Loucy (cell line): ENCODE measurements at regions not wholly inside any gene's neighbourhood (a gene's known extent, or its start where the extent isn't known, plus 50 kb on each side); places are given as distances from the start of the nearest gene placed in this dataset.

ENCODE experiments used
- H2AFZ ChIP-seq: fragments of 200-600 bp; sonication (generic); 2 replicates; pipeline ENCODE4 v1.6.0; 2016; ENCODE audit warnings: antibody characterized with exemption, mild to moderate bottlenecking, low read length, moderate library complexity
- H3F3A ChIP-seq: fragments of 200-600 bp; 2 replicates; pipeline ENCODE4 v1.6.0; 2016; ENCODE audit warnings: antibody characterized with exemption, low read depth, mild to moderate bottlenecking
- H3K27me3 ChIP-seq: fragments of 200-600 bp; sonication (generic); 2 replicates; pipeline ENCODE4 v1.6.1; 2014; ENCODE audit warnings: low read length, mild to moderate bottlenecking; ENCODE audit not compliant: insufficient read depth, poor library complexity, severe bottlenecking
- H3K36me3 ChIP-seq: fragments of 200-600 bp; sonication (generic); 2 replicates; pipeline ENCODE4 v1.6.1; 2016; ENCODE audit warnings: low read length; ENCODE audit not compliant: insufficient read depth
- H3K4me1 ChIP-seq: fragments of 200-600 bp; sonication (generic); 2 replicates; pipeline ENCODE4 v1.5.1; 2014; ENCODE audit warnings: low read length, mild to moderate bottlenecking; ENCODE audit not compliant: insufficient read depth, poor library complexity, severe bottlenecking
- H3K4me2 ChIP-seq: fragments of 200-600 bp; sonication (generic); 2 replicates; pipeline ENCODE4 v1.6.0; 2014; ENCODE audit warnings: antibody characterized with exemption, low read length, low read depth, mild to moderate bottlenecking; ENCODE audit not compliant: poor library complexity, severe bottlenecking
- H3K4me3 ChIP-seq: fragments of 200-600 bp; sonication (generic); 2 replicates; pipeline ENCODE4 v1.5.1; 2014; ENCODE audit warnings: low read length, mild to moderate bottlenecking, mixed read lengths; ENCODE audit not compliant: poor library complexity, severe bottlenecking
- H3K79me2 ChIP-seq: fragments of 200-600 bp; sonication (generic); 2 replicates; pipeline ENCODE4 v1.6.1; 2014; ENCODE audit warnings: low read length; ENCODE audit not compliant: insufficient read depth
- H3K9ac ChIP-seq: fragments of 200-600 bp; sonication (generic); 2 replicates; pipeline ENCODE4 v1.6.0; 2014; ENCODE audit warnings: mild to moderate bottlenecking, low read depth, low read length, moderate library complexity; ENCODE audit not compliant: poor library complexity, severe bottlenecking
- H3K9me2 ChIP-seq: fragments of 200-600 bp; sonication (generic); replicated peaks from 2 replicates; pipeline ENCODE4 v1.6.1; 2016; ENCODE audit warnings: low read depth, low read length, mixed read lengths
- H3K9me3 ChIP-seq: fragments of 200-600 bp; sonication (generic); 2 replicates; pipeline ENCODE4 v1.6.1; 2014; ENCODE audit warnings: mild to moderate bottlenecking, antibody characterized with exemption, low read length, low read depth; ENCODE audit not compliant: insufficient read depth
- H4K20me1 ChIP-seq: fragments of 200-600 bp; sonication (generic); 2 replicates; pipeline ENCODE4 v1.6.0; 2014; ENCODE audit warnings: antibody characterized with exemption, low read length, mild to moderate bottlenecking; ENCODE audit not compliant: insufficient read depth, poor library complexity, severe bottlenecking
- EZH2phosphoT487 ChIP-seq: fragments of 200-600 bp; IDR thresholded peaks from 2 replicates; pipeline ENCODE4 v1.6.1; 2018; ENCODE audit warnings: antibody characterized with exemption, mild to moderate bottlenecking, moderate library complexity, borderline replicate concordance
- TF ChIP-seq, protein P1 (sequence below): fragments of 200-600 bp; sonication (generic); conservative IDR thresholded peaks from 2 replicates; pipeline ENCODE4 v1.5.1; 2014; ENCODE audit warnings: mild to moderate bottlenecking, antibody characterized with exemption, low read length

DNA sequence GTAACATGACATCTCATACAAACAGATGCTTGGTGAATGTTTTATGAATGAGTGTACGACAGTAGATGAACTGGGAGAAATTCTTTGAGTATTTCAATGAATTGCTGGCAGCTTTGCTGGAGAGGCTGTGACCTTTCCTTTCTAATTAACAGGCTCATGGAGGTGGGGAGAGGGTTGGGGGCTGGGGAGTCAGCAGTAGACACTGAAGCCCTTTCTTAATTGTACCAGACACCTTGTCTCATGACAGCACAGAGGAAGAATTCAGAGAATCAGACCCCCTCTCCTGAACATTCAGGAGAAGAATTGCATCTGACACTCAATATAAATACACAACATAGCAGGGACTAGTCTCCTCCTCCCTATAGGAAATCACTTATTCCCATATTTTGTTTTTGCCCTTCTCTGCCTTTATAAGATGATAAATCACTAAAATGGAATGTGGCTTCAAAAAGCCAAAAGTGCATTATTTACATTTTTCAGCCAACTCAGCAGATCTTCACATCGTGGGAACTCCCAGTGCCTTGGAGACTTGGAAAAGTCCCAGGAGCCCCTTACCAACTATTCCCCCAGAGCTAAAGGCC is 66.2 kb upstream of the TPM1 start:
- Histone ChIP-seq H4K20me1 (no peaks in the 10 kb centered on the region), H3K79me2 (no peaks in the 10 kb centered on the region), H2AFZ (no peak overlapping the region), H3K4me2 (no peak overlapping the region), H3F3A (no peaks in the 10 kb centered on the region), H3K27me3 (no peaks in the 10 kb centered on the region), H3K9me3 (no peaks in the 10 kb centered on the region), H3K4me1 (no peaks in the 10 kb centered on the region), H3K4me3 (no peak overlapping the region), H3K9ac (no peak overlapping the region), H3K9me2 (no peaks in the 10 kb centered on the region), H3K36me3 (no peaks in the 10 kb centered on the region)
- TF ChIP-seq, protein P1, sequence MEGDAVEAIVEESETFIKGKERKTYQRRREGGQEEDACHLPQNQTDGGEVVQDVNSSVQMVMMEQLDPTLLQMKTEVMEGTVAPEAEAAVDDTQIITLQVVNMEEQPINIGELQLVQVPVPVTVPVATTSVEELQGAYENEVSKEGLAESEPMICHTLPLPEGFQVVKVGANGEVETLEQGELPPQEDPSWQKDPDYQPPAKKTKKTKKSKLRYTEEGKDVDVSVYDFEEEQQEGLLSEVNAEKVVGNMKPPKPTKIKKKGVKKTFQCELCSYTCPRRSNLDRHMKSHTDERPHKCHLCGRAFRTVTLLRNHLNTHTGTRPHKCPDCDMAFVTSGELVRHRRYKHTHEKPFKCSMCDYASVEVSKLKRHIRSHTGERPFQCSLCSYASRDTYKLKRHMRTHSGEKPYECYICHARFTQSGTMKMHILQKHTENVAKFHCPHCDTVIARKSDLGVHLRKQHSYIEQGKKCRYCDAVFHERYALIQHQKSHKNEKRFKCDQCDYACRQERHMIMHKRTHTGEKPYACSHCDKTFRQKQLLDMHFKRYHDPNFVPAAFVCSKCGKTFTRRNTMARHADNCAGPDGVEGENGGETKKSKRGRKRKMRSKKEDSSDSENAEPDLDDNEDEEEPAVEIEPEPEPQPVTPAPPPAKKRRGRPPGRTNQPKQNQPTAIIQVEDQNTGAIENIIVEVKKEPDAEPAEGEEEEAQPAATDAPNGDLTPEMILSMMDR, result no peak
- no peak for TF ChIP-seq EZH2phosphoT487

DNA sequence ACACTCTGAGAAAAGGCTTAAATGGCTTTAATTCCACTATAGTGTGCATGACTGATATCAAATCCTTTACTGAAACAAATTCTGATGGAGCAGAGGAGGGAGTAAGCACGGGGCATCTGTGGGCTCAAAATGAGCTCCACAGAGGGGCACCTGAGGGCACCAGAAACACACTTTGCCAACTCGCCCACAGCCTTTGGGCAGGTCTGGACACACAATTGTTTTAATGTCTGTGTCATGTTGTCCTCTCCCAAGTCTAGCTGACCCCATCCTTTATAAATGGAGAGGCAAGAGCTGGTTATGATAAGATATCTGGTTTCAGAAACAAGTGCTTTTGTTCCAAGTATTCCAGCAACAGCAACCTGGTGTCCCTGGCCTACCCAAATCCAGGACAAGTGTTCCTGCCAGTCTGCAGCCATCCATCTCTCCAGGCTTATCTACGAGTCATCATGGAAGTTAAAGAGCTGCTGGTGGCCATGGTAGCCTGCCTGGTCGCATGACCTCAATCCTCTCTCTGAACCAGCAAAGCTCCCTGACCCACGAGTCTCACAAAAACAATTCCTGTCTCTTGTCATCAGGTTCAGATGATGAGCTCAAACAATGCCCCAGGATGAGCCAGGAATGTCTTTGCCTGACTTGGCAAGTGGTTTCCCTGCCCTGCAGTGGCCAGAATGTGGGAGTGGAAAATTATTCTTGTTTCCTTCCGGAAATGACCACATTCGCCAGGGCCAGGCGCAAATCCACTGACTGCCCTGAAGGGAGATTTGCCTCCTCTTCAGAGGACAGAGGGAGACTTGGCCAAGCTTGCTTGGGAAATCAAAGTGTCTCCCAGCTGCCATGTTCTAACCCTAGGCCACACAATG is 64.4 kb upstream of the TPM1 start:
- Histone ChIP-seq H3K9me3 (no peaks in the 10 kb centered on the region), H2AFZ (no peak overlapping the region), H4K20me1 (no peaks in the 10 kb centered on the region), H3K36me3 (no peaks in the 10 kb centered on the region), H3K9me2 (no peaks in the 10 kb centered on the region), H3K4me1 (no peaks in the 10 kb centered on the region), H3K79me2 (no peaks in the 10 kb centered on the region), H3K4me2 (no peak overlapping the region), H3K4me3 (no peak overlapping the region), H3F3A (no peaks in the 10 kb centered on the region), H3K27me3 (no peaks in the 10 kb centered on the region), H3K9ac (no peak overlapping the region)
- TF ChIP-seq EZH2phosphoT487, result no peak
- TF ChIP-seq, protein P1, result no peak

DNA sequence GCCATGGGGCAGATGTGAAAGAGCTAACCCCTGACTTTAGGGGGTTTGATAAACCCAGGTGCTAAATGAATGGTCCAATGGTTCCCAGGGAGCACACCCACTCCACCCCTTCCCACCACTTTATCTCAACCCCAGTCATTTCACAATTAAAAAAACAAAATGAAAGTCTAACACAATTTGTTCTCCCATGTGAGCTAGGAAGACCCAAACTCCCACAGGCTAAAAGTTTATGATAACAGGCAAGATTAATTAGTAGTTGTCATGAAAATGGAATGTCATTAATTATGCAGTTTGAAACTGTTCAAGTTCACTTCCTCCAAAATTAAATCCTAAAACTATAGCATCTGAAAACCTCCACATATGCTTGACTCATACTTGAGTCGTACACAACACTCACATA is 63.3 kb upstream of the TPM1 start:
- no peak overlapping the region for H2AFZ ChIP-seq
- no peaks in the 10 kb centered on the region for H4K20me1 ChIP-seq
- H3K9me3 ChIP-seq, result no peaks in the 10 kb centered on the region
- H3K4me1 ChIP-seq, result no peaks in the 10 kb centered on the region
- TF ChIP-seq EZH2phosphoT487, result no peak
- TF ChIP-seq, protein P1, result no peak
- H3K9ac ChIP-seq, result no peak overlapping the region
- H3K4me2 ChIP-seq, result no peak overlapping the region
- H3K36me3 ChIP-seq, result no peaks in the 10 kb centered on the region
- H3K4me3 ChIP-seq, result no peak overlapping the region
- H3K79me2 ChIP-seq, result no peaks in the 10 kb centered on the region
- H3K27me3 ChIP-seq, result no peaks in the 10 kb centered on the region
- H3K9me2 ChIP-seq, result no peaks in the 10 kb centered on the region
- no peaks in the 10 kb centered on the region for H3F3A ChIP-seq
